Caco-2 (cell line): ENCODE measurements at regions not wholly inside any gene's neighbourhood (a gene's known extent, or its start where the extent isn't known, plus 50 kb on each side); places are given as distances from the start of the nearest gene placed in this dataset.

Experiments
- BruUV-seq: library from RNA; stranded (reverse); fragments of 400-500 nt; replicated peaks from 2 replicates; lab custom pipeline; 2021; lab: Mats Ljungman, UMichigan
- CTCF ChIA-PET: fragments of 300-600 bp; sonication (Branson Sonifier 250); formaldehyde crosslinking; loops from one replicate; lab custom pipeline; 2022; ENCODE audit warnings: antibody characterized with exemption; lab: Charles Lee
- POLR2A ChIA-PET: fragments of 300-600 bp; sonication (Branson Sonifier 250); formaldehyde crosslinking; loops from one replicate; lab custom pipeline; 2022; ENCODE audit warnings: antibody characterized with exemption; lab: Charles Lee
- DNase-seq, 2 experiments: peaks; one replicate each; pipeline versions ENCODE4 v3.0.0 to v3.0.0-alpha.2; 2020 to 2022
- H3K27me3 ChIP-seq: replicated peaks from 2 replicates; pipeline ENCODE4 v1.6.0; 2011; ENCODE audit warnings: low read length; ENCODE audit not compliant: control insufficient read depth, insufficient read depth
- H3K36me3 ChIP-seq: 2 replicates; pipeline ENCODE4 v1.5.1; 2011; ENCODE audit warnings: low read length; ENCODE audit not compliant: control insufficient read depth, insufficient read depth
- H3K4me1 ChIP-seq: fragments of 250-450 bp; sonication (Bioruptor Pico); 2 replicates; pipeline ENCODE4 v1.5.1; 2020; ENCODE audit warnings: mild to moderate bottlenecking
- H3K4me3 ChIP-seq: 2 replicates; pipeline ENCODE4 v1.5.1; 2011; ENCODE audit warnings: low read depth, mild to moderate bottlenecking, control low read depth, low read length
- H3K9me3 ChIP-seq: fragments of 250-450 bp; sonication (Bioruptor Pico); 2 replicates; pipeline ENCODE4 v1.5.1; 2020; ENCODE audit warnings: mild to moderate bottlenecking, moderate library complexity
- H3K27ac Mint-ChIP-seq: one replicate; pipeline ENCODE4 v1.8.0; 2022; ENCODE audit warnings: mixed read lengths; ENCODE audit not compliant: unreplicated experiment
- H3K27me3 Mint-ChIP-seq: one replicate; pipeline ENCODE4 v1.8.0; 2022; ENCODE audit warnings: mixed read lengths; ENCODE audit not compliant: insufficient read depth, unreplicated experiment
- H3K36me3 Mint-ChIP-seq: one replicate; pipeline ENCODE4 v1.8.0; 2022; ENCODE audit warnings: mild to moderate bottlenecking, mixed read lengths; ENCODE audit not compliant: insufficient read depth, unreplicated experiment
- H3K4me1 Mint-ChIP-seq: one replicate; pipeline ENCODE4 v1.8.0; 2022; ENCODE audit warnings: low read depth, mixed read lengths; ENCODE audit not compliant: unreplicated experiment
- H3K4me3 Mint-ChIP-seq: one replicate; pipeline ENCODE4 v1.8.0; 2022; ENCODE audit warnings: mild to moderate bottlenecking, moderate library complexity, mixed read lengths; ENCODE audit not compliant: unreplicated experiment
- H3K9me3 Mint-ChIP-seq: one replicate; pipeline ENCODE4 v1.8.0; 2022; ENCODE audit warnings: mixed read lengths; ENCODE audit not compliant: unreplicated experiment
- CTCF ChIP-seq, 2 experiments: fragments of 200-600 bp in 1 of 2; IDR thresholded peaks; 1 replicate in 1 of 2; 2 replicates in 1 of 2; pipeline versions ENCODE4 v1.5.1 to v1.8.0; 2011 to 2022; ENCODE audit warnings: antibody characterized with exemption in 1 of 2, control low read depth in 1 of 2, inconsistent platforms in 1 of 2, low read depth in 1 of 2, low read length in 1 of 2, mild to moderate bottlenecking in 1 of 2, moderate library complexity in 1 of 2; ENCODE audit not compliant: insufficient read depth in 1 of 2, severe bottlenecking in 1 of 2, unreplicated experiment in 1 of 2
- intact Hi-C: fragments of 100-400 bp; cut with micrococcal nuclease; formaldehyde crosslinking; loops from one replicate; pipeline ENCODE4 v1.10.0; 2022; ENCODE audit not compliant: unreplicated experiment

GRCh38 chr2:495745-496275, 181.4 kb downstream of the TMEM18 start:
- H3K36me3 ChIP-seq: no peaks in the 10 kb centered on the region
- H3K9me3 Mint-ChIP-seq: no peaks in the 10 kb centered on the region
- ChIA-PET CTCF (no interaction called here), POLR2A (no interaction called here)
- TF ChIP-seq CTCF (IDR thresholded peaks at IDR 0.05; ENCODE audit: insufficient read depth in 1 of 2, low read depth in 1 of 2, low read length in 1 of 2, severe bottlenecking in 1 of 2, unreplicated experiment in 1 of 2): no peak
- DNase-seq: no peak
- H3K4me1 Mint-ChIP-seq: no peaks in the 10 kb centered on the region
- no peak overlapping the region for H3K4me3 Mint-ChIP-seq
- H3K27me3 ChIP-seq: no peaks in the 10 kb centered on the region
- no peaks in the 10 kb centered on the region for H3K36me3 Mint-ChIP-seq
- H3K9me3 ChIP-seq: no peaks in the 10 kb centered on the region
- H3K4me1 ChIP-seq: no peaks in the 10 kb centered on the region
- no TSS peak for BruUV-seq
- intact Hi-C loops: no loop called here
- no peak overlapping the region for H3K4me3 ChIP-seq
- H3K27ac Mint-ChIP-seq: no peak overlapping the region
- H3K27me3 Mint-ChIP-seq: peaks cover 23% of the 10 kb centered on the region

GRCh38 chr2:494853-495252, 182.4 kb downstream of the TMEM18 start:
- no peaks in the 10 kb centered on the region for H3K4me1 ChIP-seq
- no peak for DNase-seq
- H3K4me1 Mint-ChIP-seq: no peaks in the 10 kb centered on the region
- no peaks in the 10 kb centered on the region for H3K27me3 ChIP-seq
- no peak overlapping the region for H3K4me3 Mint-ChIP-seq
- H3K36me3 Mint-ChIP-seq: no peaks in the 10 kb centered on the region
- ChIA-PET CTCF (no interaction called here), POLR2A (no interaction called here)
- no peak overlapping the region for H3K27ac Mint-ChIP-seq
- intact Hi-C loops: no loop called here
- no peaks in the 10 kb centered on the region for H3K9me3 ChIP-seq
- H3K36me3 ChIP-seq: no peaks in the 10 kb centered on the region
- H3K27me3 Mint-ChIP-seq: peaks cover 24% of the 10 kb centered on the region
- H3K9me3 Mint-ChIP-seq: no peaks in the 10 kb centered on the region
- H3K4me3 ChIP-seq: no peak overlapping the region
- no peak for TF ChIP-seq CTCF (IDR thresholded peaks at IDR 0.05; ENCODE audit: insufficient read depth in 1 of 2, low read depth in 1 of 2, low read length in 1 of 2, severe bottlenecking in 1 of 2, unreplicated experiment in 1 of 2)
- no TSS peak for BruUV-seq

DNA sequence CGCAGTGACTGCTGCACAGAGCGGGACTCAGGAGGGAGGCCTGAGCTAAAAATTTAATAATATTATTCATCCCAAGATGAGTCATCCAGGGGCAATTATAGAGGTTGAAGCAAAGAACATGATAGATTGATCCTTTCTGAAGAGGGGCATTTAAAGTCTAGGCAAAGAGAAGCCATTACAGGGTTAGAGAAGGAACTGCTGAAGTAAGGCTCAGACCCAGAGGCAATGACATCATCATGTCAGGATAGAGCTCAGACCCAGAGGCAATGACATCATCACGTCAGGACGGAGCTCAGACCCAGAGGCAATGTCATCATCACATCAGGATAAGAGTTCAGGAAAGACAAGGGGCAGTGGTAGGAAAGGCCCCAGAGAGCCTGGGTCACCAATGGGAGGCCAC, 184.0 kb downstream of the TMEM18 start:
- H3K9me3 Mint-ChIP-seq: no peaks in the 10 kb centered on the region
- ChIA-PET CTCF (no interaction called here), POLR2A (no interaction called here)
- no TSS peak for BruUV-seq
- H3K4me3 Mint-ChIP-seq: no peak overlapping the region
- no peak for DNase-seq
- H3K27me3 Mint-ChIP-seq: peaks cover 26% of the 10 kb centered on the region
- Histone ChIP-seq H3K27me3 (no peaks in the 10 kb centered on the region), H3K4me3 (no peak overlapping the region), H3K9me3 (no peaks in the 10 kb centered on the region), H3K36me3 (no peaks in the 10 kb centered on the region), H3K4me1 (no peaks in the 10 kb centered on the region)
- TF ChIP-seq CTCF (IDR thresholded peaks at IDR 0.05; ENCODE audit: insufficient read depth in 1 of 2, low read depth in 1 of 2, low read length in 1 of 2, severe bottlenecking in 1 of 2, unreplicated experiment in 1 of 2): no peak
- peaks cover 4% of the 10 kb centered on the region for H3K36me3 Mint-ChIP-seq
- intact Hi-C loops: no loop called here
- H3K4me1 Mint-ChIP-seq: no peaks in the 10 kb centered on the region
- H3K27ac Mint-ChIP-seq: no peak overlapping the region
